Endothelial cell (in vitro differentiated cells): ENCODE measurements at regions not wholly inside any gene's neighbourhood (a gene's known extent, or its start where the extent isn't known, plus 50 kb on each side); places are given as distances from the start of the nearest gene placed in this dataset.

ENCODE experiments used
- DNase-seq: peaks from one replicate; pipeline ENCODE4 v3.0.0; 2021; ENCODE audit warnings: low spot score
- H3K27ac Mint-ChIP-seq: one replicate; pipeline ENCODE4 v1.8.0; 2021; ENCODE audit warnings: mixed read lengths, inconsistent platforms; ENCODE audit not compliant: unreplicated experiment
- H3K27me3 Mint-ChIP-seq: one replicate; pipeline ENCODE4 v1.8.0; 2021; ENCODE audit warnings: mild to moderate bottlenecking, moderate library complexity, mixed read lengths, inconsistent platforms; ENCODE audit not compliant: unreplicated experiment
- H3K36me3 Mint-ChIP-seq: one replicate; pipeline ENCODE4 v1.8.0; 2021; ENCODE audit warnings: mild to moderate bottlenecking, low read depth, mixed read lengths, inconsistent platforms; ENCODE audit not compliant: unreplicated experiment
- H3K4me1 Mint-ChIP-seq: one replicate; pipeline ENCODE4 v1.8.0; 2021; ENCODE audit warnings: mild to moderate bottlenecking, mixed read lengths, inconsistent platforms; ENCODE audit not compliant: unreplicated experiment
- H3K4me3 Mint-ChIP-seq: one replicate; pipeline ENCODE4 v1.8.0; 2021; ENCODE audit warnings: mild to moderate bottlenecking, mixed read lengths, inconsistent platforms; ENCODE audit not compliant: unreplicated experiment
- H3K9me3 Mint-ChIP-seq: one replicate; pipeline ENCODE4 v1.8.0; 2021; ENCODE audit warnings: mixed read lengths, inconsistent platforms; ENCODE audit not compliant: unreplicated experiment
- TF ChIP-seq, protein P1 (sequence below): fragments of 200-600 bp; sonication (generic); IDR thresholded peaks from one replicate; pipeline ENCODE4 v1.5.0; 2021; ENCODE audit warnings: antibody characterized with exemption; ENCODE audit not compliant: unreplicated experiment

DNA sequence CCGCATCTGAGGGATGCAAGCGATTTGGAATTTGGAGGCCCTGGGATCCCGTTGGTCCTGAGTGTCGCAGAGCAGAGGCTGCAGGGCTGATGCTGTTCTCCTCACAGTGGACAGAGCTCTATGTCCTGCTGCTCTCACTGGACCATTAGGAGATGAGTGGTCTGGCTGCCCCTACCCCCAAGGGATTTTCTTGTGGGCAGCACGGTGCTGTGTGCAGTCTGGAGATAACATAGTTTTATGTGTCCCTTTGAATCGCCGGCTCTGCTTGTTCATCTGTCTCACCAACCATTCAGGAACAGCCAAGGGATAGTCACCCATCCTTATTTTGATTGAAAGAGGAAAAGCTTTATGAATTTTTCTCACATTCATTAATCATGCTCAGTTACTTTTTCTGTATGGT, 49.9 kb downstream of the CHRM3 start:
- Mint-ChIP-seq H3K4me1 (peaks cover 20% of the 10 kb centered on the region), H3K27me3 (peaks cover 1% of the 10 kb centered on the region), H3K27ac (no peak overlapping the region), H3K36me3 (peaks cover 4% of the 10 kb centered on the region), H3K4me3 (no peak overlapping the region), H3K9me3 (no peaks in the 10 kb centered on the region)
- no peak for DNase-seq
- TF ChIP-seq, protein P1, sequence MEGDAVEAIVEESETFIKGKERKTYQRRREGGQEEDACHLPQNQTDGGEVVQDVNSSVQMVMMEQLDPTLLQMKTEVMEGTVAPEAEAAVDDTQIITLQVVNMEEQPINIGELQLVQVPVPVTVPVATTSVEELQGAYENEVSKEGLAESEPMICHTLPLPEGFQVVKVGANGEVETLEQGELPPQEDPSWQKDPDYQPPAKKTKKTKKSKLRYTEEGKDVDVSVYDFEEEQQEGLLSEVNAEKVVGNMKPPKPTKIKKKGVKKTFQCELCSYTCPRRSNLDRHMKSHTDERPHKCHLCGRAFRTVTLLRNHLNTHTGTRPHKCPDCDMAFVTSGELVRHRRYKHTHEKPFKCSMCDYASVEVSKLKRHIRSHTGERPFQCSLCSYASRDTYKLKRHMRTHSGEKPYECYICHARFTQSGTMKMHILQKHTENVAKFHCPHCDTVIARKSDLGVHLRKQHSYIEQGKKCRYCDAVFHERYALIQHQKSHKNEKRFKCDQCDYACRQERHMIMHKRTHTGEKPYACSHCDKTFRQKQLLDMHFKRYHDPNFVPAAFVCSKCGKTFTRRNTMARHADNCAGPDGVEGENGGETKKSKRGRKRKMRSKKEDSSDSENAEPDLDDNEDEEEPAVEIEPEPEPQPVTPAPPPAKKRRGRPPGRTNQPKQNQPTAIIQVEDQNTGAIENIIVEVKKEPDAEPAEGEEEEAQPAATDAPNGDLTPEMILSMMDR = no peak

DNA sequence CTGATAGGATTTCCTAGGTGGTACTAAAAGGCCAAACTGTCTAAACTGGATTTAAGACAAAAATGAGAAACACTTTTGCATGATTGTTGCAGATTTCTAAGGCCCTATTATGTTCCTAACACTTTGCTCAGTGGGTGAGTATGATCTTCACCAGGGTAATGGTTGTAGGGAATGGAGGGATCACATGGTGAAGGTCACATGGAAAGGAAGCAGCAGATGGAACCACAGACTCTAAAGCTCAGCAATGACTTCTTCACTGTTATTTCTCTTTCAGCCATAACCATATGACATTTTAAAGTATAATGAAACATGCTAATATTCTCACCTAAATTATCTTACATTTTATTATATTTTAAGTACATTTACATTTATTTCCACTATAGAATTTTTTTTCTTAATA, 51.5 kb downstream of the CHRM3 start:
- peaks cover 4% of the 10 kb centered on the region for H3K36me3 Mint-ChIP-seq

DNA sequence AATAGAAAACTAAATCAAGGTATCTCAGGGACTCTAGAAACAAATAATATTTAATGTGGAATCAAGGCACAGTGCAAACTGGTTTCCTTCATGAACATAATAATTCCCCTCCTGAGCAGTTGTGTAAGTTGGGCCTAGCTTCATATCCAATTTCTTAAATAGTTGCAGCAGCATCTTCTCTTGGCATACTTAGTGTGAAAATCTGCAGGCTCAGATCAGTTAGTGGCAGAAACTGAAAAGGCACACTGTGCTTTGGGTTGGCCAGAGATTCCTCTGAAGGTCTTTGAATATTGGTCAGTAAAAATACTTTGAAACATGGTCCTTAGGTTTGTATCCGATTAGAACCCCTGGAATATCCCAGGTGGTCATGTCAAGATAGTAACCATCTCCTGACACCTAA, 52.5 kb downstream of the CHRM3 start:
- Mint-ChIP-seq H3K27ac (no peak overlapping the region), H3K27me3 (peaks cover 1% of the 10 kb centered on the region), H3K4me3 (no peak overlapping the region), H3K4me1 (peaks cover 18% of the 10 kb centered on the region), H3K36me3 (peaks cover 4% of the 10 kb centered on the region), H3K9me3 (no peaks in the 10 kb centered on the region)
- TF ChIP-seq, protein P1 = no peak
- no peak for DNase-seq

More for the DNA sequence above, 51.5 kb downstream of the CHRM3 start:
- DNase-seq = no peak
- H3K9me3 Mint-ChIP-seq = no peaks in the 10 kb centered on the region
- H3K27ac Mint-ChIP-seq = no peak overlapping the region
- H3K4me1 Mint-ChIP-seq = peaks cover 20% of the 10 kb centered on the region
- H3K4me3 Mint-ChIP-seq = no peak overlapping the region
- peaks cover 1% of the 10 kb centered on the region for H3K27me3 Mint-ChIP-seq
- TF ChIP-seq, protein P1 = no peak

DNA sequence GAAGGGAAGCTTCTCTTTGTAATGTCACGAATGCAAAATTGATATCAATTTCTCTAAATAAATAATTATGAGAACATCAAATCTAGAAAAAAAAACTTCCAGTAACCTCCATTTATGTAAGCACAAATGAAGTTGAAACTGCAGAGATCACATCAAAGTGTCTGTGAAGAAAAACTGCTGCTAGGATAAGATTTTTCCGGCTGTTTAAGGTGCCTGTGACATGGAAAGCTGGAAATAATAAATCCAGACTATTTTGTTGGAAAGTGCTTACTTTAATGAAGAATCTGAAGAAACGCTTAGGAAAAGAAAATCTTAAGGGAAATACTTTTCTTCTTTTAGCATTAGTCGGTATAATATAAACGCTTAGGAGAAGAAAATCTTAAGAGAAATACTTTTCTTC, 57.0 kb downstream of the CHRM3 start:
- no peak for DNase-seq
- no peak overlapping the region for H3K27ac Mint-ChIP-seq
- no peaks in the 10 kb centered on the region for H3K27me3 Mint-ChIP-seq
- H3K9me3 Mint-ChIP-seq = no peaks in the 10 kb centered on the region
- no peak overlapping the region for H3K4me3 Mint-ChIP-seq
- H3K36me3 Mint-ChIP-seq = peaks cover 4% of the 10 kb centered on the region
- peaks cover 9% of the 10 kb centered on the region for H3K4me1 Mint-ChIP-seq
- TF ChIP-seq, protein P1 = no peak

DNA sequence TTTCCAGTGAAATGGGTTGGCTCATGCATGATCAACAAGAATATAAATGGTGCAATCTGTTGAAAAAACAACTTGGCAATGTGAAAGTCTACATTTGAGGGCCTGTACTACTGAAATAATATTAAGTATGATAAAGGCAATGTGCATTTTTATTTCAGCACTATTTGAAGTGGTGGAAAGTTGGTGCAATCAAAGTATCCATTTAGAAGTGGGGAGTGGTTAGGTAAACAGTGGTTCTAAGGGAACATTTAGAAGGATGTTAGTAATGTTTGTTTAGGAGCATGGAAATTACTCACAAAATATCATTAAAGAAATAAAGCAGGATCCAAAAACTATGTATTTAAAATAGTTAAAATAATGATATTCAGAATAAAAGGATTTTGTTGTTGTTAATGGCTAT, 60.2 kb downstream of the CHRM3 start:
- H3K36me3 Mint-ChIP-seq = no peaks in the 10 kb centered on the region
- TF ChIP-seq, protein P1 = no peak
- H3K4me1 Mint-ChIP-seq = no peaks in the 10 kb centered on the region
- H3K9me3 Mint-ChIP-seq = no peaks in the 10 kb centered on the region
- H3K27me3 Mint-ChIP-seq = no peaks in the 10 kb centered on the region
- H3K4me3 Mint-ChIP-seq = no peak overlapping the region
- no peak overlapping the region for H3K27ac Mint-ChIP-seq
- DNase-seq = no peak
